GM23338 (cell line): ENCODE measurements at regions not wholly inside any gene's neighbourhood (a gene's known extent, or its start where the extent isn't known, plus 50 kb on each side); places are given as distances from the start of the nearest gene placed in this dataset.

Source experiments
- ATAC-seq: fragments of 200-7000 bp; cut with Tn5 transposase; 3 replicates; pipeline ENCODE4 v1.9.1; 2020
- DNase-seq: peaks from one replicate; pipeline ENCODE4 v3.0.0-alpha.2; 2015; ENCODE audit warnings: low spot score
- H2AFZ ChIP-seq: fragments of 200-600 bp; sonication (generic); 2 replicates; pipeline ENCODE4 v1.8.0; 2016; ENCODE audit warnings: antibody characterized with exemption, mild to moderate bottlenecking, moderate library complexity
- H3F3A ChIP-seq: fragments of 200-600 bp; sonication (generic); replicated peaks from 2 replicates; pipeline ENCODE4 v1.8.0; 2017; ENCODE audit warnings: antibody characterized with exemption, mixed run types, low read depth
- H3K27ac ChIP-seq: fragments of 200-600 bp; sonication (generic); 2 replicates; pipeline ENCODE4 v1.6.1; 2016; ENCODE audit warnings: low read depth
- H3K27me3 ChIP-seq: fragments of 200-600 bp; sonication (generic); 2 replicates; pipeline ENCODE4 v1.8.0; 2016; ENCODE audit warnings: mild to moderate bottlenecking, mixed run types, moderate library complexity; ENCODE audit not compliant: insufficient read depth
- H3K36me3 ChIP-seq: fragments of 200-600 bp; sonication (generic); 2 replicates; pipeline ENCODE4 v1.8.0; 2016; ENCODE audit warnings: mild to moderate bottlenecking; ENCODE audit not compliant: insufficient read depth
- H3K4me1 ChIP-seq: fragments of 200-600 bp; sonication (generic); 2 replicates; pipeline ENCODE4 v1.8.0; 2016; ENCODE audit warnings: mild to moderate bottlenecking, moderate library complexity; ENCODE audit not compliant: insufficient read depth
- H3K4me2 ChIP-seq: fragments of 200-600 bp; sonication (generic); 2 replicates; pipeline ENCODE4 v1.7.1; 2017; ENCODE audit warnings: mixed run types
- H3K4me3 ChIP-seq: fragments of 200-600 bp; sonication (generic); 2 replicates; pipeline ENCODE4 v1.6.1; 2016; ENCODE audit warnings: mixed run types
- H3K79me2 ChIP-seq: fragments of 200-600 bp; sonication (generic); replicated peaks from 2 replicates; pipeline ENCODE4 v1.8.0; 2017; ENCODE audit warnings: mild to moderate bottlenecking; ENCODE audit not compliant: insufficient read depth
- H3K9me2 ChIP-seq: fragments of 200-600 bp; sonication (generic); 2 replicates; pipeline ENCODE4 v1.8.0; 2017; ENCODE audit not compliant: insufficient read depth
- H4K20me1 ChIP-seq: fragments of 200-600 bp; sonication (generic); replicated peaks from 2 replicates; pipeline ENCODE4 v1.8.0; 2017; ENCODE audit warnings: mild to moderate bottlenecking; ENCODE audit not compliant: insufficient read depth
- H3K27ac Mint-ChIP-seq: 2 replicates; pipeline ENCODE4 v1.8.0; 2020; ENCODE audit warnings: inconsistent platforms, mild to moderate bottlenecking, moderate library complexity, mixed read lengths
- H3K27me3 Mint-ChIP-seq: 3 replicates; pipeline ENCODE4 v1.8.0; 2022; ENCODE audit warnings: low read depth, mild to moderate bottlenecking, moderate library complexity, mixed read lengths, inconsistent platforms; ENCODE audit not compliant: insufficient read depth, poor library complexity
- H3K36me3 Mint-ChIP-seq: 3 replicates; pipeline ENCODE4 v1.8.0; 2021; ENCODE audit warnings: low read depth, mild to moderate bottlenecking, inconsistent platforms, moderate library complexity, mixed read lengths
- H3K4me1 Mint-ChIP-seq: 3 replicates; pipeline ENCODE4 v1.8.0; 2020; ENCODE audit warnings: mild to moderate bottlenecking, inconsistent platforms, mixed read lengths
- H3K4me3 Mint-ChIP-seq: 3 replicates; pipeline ENCODE4 v1.8.0; 2021; ENCODE audit warnings: moderate library complexity, mild to moderate bottlenecking, inconsistent platforms, mixed read lengths
- H3K9me3 Mint-ChIP-seq: 3 replicates; pipeline ENCODE4 v1.8.0; 2020; ENCODE audit warnings: moderate library complexity, mild to moderate bottlenecking, inconsistent platforms, mixed read lengths
- POLR2AphosphoS5 ChIP-seq: IDR thresholded peaks from 2 replicates; pipeline ENCODE4 v1.6.1; 2016; ENCODE audit warnings: antibody characterized with exemption, low read depth
- STAT1 ChIP-seq: IDR thresholded peaks from one replicate; pipeline ENCODE4 v1.6.1; 2016; ENCODE audit warnings: antibody characterized with exemption; ENCODE audit not compliant: unreplicated experiment
- ZNF114 ChIP-seq: fragments of 250-450 bp; sonication (Bioruptor Pico); IDR thresholded peaks from 2 replicates; pipeline ENCODE4 v1.5.0; 2020; ENCODE audit warnings: mild to moderate bottlenecking, moderate library complexity

DNA sequence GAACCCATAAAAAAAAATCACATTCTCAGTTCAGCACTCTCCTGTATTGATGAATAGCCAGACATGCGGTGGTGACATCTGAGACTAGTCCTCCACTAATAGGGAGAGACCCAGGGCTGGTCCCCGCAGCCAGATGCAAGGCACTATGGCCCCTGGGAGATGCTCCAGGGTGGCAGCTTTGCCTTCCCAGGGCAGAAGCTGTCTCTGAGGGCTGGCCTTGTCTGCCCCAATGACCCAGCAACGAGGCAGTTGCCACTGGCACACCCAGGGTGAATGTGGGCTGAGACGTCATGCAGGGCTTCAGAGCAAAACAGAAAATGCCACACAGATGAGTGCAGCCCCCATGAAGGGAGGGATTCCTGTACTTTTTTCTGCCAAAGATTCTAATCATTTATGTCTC, 50.1 kb upstream of the GDF10 start:
- TF ChIP-seq ZNF114 (CRISPR knock-in tag) (no peak), STAT1 (no peak), POLR2AphosphoS5 (no peak)
- DNase-seq (no peak), ATAC-seq (no peak)
- no peaks in the 10 kb centered on the region; the same call in 2 of the 3 replicates for H3K4me1 Mint-ChIP-seq
- no peak overlapping the region for H3K4me3 Mint-ChIP-seq
- no peak overlapping the region for H3K27ac ChIP-seq
- H2AFZ ChIP-seq = no peak overlapping the region
- no peaks in the 10 kb centered on the region for H3K4me1 ChIP-seq
- H3K9me2 ChIP-seq = 0 out of 2 replicates have a peak, but pooled peaks cover 6% of the 10 kb centered on the region
- no peaks in the 10 kb centered on the region for H3K27me3 ChIP-seq
- peaks cover 8% of the 10 kb centered on the region for H3K27me3 Mint-ChIP-seq
- no peaks in the 10 kb centered on the region for H3K36me3 ChIP-seq
- H3K9me3 Mint-ChIP-seq = no peaks in the 10 kb centered on the region
- no peak overlapping the region for H3K27ac Mint-ChIP-seq
- H3F3A ChIP-seq = no peaks in the 10 kb centered on the region
- no peaks in the 10 kb centered on the region for H3K79me2 ChIP-seq
- no peaks in the 10 kb centered on the region for H4K20me1 ChIP-seq
- no peaks in the 10 kb centered on the region for H3K36me3 Mint-ChIP-seq
- H3K4me3 ChIP-seq = no peak overlapping the region
- H3K4me2 ChIP-seq = no peak overlapping the region
